DMS53 treated with DMSO at 0.1 percent for 48 hours (cell line): ENCODE measurements at regions not wholly inside any gene's neighbourhood (a gene's known extent, or its start where the extent isn't known, plus 50 kb on each side); places are given as distances from the start of the nearest gene placed in this dataset.

Source experiments
- DNase-seq: peaks from one replicate; lab custom pipeline; 2025; ENCODE audit not compliant: unreplicated experiment; lab: John Stamatoyannopoulos, UW

DNA sequence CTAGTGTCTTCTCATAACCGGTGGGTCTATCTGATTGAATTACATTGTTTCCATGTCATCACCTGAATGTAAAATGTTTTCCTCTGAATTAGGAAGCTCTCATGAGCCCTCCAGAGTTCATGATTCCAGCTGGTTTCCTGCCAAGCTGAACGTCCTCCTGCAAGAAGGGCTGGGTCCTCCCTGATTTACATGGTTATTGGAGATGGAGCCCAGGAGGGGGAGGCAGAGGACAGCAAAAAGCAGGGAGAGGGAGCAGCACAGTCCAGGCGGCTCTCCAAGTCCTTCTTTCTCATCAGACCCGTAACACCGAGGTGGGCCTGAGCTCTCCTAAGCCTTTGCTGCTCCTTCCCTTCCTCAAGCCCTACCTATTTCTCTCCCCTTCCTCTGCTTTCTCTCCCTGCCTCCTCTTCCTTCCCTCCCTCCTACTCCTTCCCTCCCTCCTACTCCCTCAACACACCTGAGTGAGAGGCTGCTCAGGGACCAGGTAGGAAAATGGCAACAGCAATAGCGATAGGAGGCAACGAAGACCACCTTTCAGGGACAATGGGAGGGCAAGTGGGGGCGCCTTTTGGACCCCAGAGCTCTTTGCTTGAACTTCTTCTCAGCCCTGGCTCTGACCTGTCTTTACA is 265.9 kb downstream of the PRDM2 start:
- peak; percentile 0 for DNase-seq

DNA sequence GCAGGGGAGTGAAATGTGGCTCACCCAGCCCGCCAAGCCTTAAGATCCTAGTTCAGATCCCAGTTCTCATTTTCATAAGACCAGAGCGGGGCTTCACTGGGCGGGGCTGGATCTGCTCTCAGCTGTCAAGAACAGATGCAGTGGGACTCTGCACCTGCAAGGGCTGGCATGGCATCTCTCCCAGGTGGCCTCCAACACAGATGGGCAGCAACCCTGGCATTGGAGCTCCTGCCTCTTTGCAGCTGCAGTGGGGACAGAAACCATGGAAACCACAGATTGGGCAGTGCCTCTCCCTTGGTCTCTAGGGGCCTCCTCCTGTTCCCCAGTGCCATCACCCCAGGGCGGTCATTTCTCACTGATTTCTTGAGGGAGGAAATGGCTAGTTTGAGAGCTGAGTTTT is 267.7 kb downstream of the PRDM2 start:
- DNase-seq = no peak

DNA sequence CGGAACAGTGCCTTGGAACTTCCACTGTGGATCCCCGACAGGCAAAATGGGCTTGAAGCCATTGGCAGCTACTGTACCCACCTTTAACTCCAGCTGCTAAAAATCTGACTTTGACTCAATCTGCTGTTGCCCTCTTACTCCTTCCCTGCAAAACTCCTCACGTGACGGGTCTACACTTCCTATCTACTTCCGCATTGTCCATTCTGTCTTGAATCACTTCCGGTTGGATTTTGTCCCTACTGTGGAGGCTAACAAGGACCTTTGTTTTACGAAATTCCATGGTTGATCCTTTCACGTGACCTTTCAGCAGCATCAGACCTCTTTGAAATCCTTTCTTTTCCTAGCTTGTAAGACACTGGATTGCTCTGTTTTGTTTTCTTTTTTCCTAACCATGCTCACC is 268.4 kb downstream of the PRDM2 start:
- no peak for DNase-seq

DNA sequence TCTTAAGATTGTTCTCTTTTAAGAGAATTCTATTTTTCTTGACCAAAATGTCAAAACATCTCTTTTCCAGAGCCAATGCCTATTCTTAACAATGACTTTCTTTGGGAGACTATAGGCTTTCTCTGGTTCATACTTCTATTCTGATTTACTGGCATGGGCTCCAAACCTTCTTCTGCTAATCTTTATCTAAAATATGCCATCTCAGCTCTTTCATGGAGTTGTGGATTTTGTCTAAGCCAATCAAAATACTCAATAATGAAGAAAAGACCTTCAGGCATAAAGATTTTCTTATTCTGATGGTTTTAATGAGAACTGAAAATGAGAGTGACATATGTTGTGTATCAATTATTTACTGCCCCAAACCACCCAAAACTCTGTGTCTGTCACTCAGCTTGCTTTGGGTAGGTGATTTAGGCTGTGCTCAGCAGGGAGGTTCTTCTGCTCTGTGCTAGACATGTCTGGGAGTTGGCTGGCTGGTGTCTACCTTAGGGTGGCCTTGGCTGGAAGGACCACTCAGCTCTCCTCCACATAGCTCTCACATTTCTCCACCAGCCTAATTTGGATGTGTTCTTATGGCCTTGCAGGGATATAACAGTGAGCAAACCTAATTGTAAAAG is 270.8 kb downstream of the PRDM2 start:
- DNase-seq = no peak

DNA sequence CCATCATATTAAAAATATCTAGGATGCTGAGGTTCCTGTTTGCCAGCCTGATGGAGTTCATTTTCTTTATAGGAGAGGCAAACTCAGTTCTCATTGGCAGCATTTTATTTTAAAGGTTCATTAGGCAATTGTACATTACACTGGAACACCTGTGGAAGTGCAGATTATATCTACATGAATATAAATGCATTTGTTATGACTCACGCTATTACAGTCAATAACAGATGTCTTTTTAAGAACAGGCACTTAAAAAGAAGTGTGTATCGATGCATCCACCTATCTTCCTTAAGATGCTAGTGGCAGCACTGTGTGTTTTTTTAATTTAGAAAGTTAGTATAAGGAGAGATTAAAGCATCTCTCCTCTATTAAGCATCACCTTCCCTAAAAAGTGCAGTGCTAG is 276.5 kb downstream of the PRDM2 start:
- no peak for DNase-seq

DNA sequence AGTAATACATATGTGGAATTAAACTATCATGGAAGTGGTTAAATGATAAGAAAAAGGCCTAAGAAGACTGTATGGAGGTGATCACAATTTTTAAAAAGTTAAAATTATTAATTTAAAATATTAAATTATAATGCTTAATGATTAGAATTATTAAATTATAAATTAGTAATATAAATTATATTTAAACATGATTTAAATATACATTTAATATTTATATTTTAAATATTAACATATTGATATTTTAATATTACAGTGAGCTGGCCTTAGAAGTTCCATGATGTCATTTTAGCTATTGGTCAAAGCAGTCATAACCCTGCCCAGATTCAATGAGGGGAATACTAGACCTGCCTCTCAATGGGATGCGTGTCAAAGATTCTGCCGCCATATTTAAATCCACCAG is 281.2 kb downstream of the PRDM2 start:
- DNase-seq = no peak

DNA sequence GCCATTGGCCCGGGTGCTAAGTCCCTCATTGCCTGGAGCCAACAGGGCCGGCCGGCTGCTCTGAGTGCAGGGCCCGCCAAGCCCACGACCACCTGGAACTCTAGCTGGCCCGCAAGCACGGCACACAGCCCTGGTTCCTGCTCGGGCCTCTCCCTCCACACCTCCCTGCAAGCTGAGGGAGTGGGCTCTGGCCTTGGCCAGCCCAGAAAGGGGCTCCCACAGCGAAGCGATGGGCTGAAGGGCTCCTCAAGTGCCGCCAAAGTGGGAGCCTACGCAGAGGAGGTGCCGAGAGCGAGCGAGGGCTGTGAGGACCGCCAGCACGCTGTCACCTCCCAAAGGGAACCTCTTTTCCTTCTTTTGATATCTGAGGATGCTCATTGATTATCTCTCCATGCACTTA is 283.4 kb downstream of the PRDM2 start:
- no peak for DNase-seq

DNA sequence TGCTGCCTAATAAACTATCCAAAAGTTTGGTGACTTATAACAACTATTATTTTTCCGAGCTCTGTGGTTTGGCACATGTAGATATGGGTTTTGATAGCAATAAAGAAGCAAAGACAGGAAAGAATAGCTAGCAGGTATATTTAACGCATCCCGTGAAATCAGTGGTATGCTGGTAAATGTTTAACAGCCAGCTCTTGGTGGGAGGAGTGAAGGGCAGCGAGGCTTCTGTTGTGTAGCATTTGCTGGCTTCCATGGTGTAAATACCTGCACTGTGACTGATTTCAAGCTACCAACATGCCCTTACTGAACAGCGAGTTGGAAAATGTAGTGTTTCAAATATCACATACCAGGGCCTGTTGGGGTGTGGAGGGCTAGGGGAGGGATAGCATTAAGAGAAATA is 291.0 kb downstream of the PRDM2 start:
- DNase-seq = no peak

DNA sequence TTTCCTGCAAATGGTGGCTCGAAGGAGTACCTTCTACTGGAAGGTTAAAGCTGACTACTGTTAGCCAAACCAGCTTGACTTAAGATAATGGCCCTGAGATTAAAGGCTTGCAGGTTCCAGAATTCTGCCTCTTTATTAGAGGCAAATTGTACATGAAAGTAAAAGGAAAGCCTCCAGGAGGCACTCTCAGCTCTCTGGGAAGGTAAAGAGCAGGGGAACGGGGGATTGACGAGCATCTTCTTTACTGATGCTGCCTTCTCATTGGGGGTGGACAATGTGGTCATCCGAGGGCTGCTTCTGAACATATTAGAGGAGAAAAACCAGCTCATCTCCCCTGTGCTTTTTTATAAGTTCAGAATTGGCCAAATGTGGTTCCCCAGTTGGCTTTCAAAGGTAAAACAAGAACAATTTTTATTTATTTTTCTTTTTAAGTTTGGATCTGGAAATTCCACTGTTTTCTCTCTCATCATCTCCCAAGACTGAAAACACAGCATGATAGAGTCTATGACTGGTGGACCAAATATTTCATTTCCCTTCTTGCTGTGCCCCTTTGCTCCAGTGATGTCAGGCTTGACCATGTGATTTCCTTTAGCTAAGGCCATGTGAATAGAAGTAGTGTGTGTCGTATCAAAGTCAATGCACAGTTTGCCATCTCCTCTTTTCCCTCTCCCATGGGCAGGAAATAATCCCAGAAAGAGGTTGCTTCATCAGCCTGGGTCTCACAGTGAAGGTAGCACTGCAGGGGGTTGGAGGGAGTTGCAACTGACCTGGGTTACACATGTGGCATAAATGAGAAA is 292.7 kb downstream of the PRDM2 start:
- no peak for DNase-seq

DNA sequence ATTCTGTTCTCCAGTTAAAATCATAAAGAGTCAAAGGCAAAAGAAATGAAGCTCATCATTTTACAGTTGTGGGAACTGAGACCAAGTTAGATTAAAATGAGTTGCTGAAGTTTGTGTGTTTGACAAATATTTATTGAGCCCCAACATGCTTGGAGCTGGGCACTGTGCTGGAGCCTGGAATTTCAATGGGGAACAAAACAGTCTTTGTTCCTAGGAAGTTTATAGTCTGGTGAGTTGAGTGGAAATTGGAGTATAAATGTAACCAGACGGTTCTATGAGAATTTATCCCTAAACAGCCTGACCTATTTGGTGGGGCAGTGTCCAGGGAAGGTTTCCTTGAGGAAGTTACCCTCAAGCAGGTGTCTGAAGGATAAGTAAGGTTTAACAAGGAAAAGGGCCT is 294.4 kb downstream of the PRDM2 start:
- no peak for DNase-seq

DNA sequence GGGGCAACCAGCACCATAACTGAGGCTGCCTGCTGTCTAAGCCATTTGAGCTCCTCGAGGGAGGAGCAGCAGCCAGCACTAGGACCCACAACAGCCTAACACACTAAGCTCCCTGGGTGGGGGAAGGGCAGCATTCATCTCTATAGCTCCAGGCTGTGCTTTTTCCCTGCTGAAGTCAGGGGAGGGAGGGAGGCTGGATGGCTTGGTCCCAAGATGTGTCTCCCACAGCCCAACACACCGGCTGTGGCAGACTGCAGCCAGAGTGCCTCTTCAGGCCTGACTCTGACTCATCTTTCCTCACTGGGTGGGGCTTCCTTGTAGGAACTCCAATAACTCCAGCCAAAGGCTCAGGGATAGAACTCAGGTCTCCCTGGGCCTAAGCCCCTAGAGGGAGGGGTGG is 296.3 kb downstream of the PRDM2 start:
- no peak for DNase-seq

DNA sequence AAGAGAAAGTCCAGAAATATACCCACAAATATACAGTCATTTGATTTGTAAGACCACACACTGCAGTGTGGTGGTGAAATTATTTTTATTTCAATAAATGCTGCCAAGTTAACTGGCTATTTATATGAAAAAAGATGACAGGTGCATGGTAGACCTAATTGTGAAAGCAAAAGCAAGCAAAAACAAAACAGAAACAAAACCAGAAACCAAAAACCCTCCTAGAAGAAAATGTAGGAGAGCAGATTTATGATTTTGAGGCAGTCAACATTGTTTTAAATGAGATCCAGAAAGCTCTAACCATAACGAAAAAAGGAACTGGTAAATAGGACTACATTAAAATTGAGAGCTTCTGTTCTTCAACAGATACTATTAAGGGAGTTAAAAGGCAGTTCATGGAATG is 303.6 kb downstream of the PRDM2 start:
- DNase-seq = no peak

DNA sequence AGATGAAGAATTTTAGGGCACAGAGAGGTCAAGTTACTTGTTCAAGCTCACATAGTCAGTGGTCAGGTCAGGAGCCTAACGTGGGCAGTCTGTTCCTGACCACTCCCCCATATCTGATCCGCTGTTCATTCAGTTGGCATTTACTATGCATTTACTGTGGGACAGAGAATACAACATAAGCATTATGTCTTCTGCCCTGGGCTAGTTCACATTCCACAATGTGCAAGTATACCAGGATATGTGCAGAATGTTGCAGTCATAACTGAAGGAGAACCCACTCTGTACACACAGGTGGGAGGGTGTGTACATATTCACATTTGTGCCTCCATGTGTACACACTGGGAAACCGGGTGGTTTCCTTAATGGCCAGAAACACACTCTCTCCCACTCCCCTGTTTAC is 309.6 kb downstream of the PRDM2 start:
- DNase-seq = no peak

DNA sequence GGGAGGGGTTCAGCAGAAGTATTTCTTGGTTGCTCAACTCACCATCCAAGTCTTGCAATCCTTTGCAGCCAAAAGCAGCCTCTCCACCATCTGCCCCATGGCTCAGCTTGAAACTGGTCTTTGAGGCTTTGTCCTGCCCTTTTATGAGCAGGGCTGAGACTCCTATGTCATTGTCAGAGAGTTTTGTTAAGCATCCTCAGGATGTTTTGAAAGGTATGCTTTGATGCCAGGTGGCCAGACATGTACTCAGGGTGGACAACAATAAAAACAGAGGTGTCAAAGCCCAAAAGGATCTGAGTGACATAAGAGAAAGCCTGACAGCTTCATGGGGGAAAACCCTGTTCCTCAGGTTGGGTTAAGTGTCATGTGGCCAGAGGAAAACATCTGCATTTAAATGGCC is 310.5 kb downstream of the PRDM2 start:
- DNase-seq = no peak

DNA sequence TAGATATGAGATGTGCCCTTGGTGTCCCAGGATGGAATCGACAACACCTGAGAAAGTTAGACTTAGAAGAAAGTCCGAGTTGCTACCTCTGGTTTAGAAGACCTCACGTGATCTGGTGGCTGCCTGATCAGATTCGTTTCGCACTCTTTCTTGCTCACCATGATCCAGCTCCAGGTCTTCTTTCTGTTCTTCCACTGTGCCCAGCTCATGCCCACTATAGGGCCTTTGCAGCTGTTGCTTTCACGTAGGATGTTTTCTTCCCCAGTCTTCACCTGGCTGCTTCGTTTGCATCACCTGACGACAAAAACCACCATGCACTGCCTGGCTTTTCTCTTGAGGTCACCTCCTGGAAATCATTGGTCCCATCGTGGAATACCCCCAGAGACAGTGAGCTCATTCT is 311.1 kb downstream of the PRDM2 start:
- DNase-seq = no peak

DNA sequence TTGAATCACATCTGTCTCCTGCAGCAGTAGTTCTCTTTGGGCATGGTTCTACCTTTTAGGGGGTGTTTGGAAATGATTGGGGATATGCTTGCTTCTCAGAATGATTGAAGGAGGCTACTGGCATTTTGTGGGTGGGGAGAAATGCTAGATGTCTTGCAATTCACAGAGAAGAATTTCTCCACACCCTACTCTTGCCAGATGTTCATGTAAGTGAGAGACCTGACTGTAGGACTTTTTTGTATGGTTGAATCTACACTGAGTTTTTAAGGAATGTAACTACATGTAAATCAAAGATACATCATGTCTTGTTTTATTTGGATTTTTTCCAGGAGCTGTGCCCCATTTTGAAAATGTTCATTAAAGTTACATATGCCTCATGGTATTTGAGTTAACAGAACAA is 311.9 kb downstream of the PRDM2 start:
- no peak for DNase-seq

DNA sequence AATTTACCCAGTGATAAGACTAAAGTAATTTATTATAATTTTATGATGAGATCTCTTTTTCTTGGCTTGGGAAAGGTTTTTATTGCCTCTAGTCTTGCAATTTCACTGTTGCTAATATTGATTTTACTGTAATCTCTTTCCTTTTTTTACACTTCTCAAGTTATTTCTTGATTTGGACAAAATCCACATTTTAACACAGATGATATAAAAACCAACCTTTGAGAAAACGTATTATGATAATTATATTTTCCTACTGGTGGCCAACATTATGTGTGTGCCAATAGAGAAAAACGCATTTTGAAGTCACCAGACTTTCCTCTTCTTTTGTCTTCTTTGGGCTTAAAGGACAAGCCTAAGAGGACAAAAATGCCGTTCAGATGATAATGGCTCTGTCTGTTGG is 314.9 kb downstream of the PRDM2 start:
- DNase-seq = no peak

DNA sequence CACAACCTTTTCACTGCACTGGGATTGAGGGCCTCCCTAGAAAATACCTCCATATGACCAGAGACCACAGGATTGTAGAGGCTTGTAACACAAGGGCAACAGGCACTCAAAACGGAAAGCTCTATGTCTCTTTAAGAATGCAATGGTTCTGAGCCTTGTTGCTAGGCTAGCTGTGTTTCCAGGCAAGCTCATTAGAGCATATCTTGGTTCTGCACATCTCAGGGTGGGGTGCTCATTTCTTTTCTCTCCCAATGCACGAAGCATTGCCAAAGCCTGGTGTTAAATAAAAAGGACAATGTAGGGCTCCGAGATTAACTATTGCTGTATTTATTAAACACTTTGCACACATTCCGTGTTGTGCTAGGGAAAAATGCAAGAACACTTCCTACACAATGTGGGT is 315.9 kb downstream of the PRDM2 start:
- DNase-seq = no peak

DNA sequence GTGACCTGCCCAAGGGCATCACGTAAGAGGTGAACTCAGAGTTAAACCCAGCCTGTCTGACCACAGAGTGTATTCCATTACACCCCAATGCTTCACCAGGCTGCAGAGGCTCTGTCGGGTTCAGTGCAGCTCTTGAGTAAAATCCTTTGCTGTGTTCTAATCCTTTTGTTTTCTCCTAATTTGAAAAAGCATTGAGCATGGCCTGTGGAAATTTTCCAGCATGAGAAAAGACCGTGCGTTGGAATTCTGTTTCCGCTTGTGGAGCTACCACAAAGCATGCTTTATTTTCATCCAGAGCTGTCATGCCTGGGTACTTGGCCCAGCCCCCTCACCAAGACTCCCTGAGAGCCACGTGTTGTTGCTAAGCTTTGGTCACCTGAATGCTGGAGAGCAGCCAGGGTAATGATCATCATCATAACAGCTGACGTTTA is 317.6 kb downstream of the PRDM2 start:
- no peak for DNase-seq

DNA sequence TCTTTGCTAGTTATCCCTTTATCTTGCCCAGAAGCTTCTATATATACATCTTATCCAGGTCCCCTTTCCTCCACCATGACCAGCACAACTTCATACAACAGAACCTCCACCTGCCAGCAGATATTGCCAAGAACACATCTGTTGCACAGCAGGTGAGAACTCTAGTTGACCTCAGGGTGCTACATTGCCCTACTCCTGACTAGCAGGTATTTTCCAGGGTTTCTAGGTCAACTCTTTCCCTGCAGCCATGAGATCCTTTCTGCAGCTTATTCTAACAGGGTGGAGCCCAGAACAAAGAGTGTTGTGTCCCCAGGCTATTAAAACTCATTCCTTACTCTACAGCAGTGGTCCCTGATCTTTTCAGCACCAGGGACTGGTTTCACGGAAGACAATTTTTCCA is 319.5 kb downstream of the PRDM2 start:
- no peak for DNase-seq

DNA sequence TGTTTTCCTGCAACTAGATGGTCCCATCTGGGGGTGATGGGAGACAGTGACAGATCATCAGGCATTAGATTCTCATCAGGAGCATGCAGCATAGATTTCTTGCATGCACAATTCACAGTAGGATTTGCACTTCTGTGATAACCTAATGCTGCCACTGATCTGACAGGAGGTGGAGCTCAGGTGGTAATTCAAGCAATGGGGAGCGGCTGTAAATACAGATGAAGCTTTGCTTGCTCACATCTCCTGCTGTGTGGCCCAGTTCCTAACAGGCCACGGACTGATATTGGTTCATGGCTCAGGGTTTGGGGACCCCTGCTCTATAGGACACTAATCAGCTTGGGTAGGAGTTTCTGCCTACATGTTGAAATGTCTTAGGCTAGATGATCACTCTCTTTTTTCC is 320.0 kb downstream of the PRDM2 start:
- DNase-seq = no peak

DNA sequence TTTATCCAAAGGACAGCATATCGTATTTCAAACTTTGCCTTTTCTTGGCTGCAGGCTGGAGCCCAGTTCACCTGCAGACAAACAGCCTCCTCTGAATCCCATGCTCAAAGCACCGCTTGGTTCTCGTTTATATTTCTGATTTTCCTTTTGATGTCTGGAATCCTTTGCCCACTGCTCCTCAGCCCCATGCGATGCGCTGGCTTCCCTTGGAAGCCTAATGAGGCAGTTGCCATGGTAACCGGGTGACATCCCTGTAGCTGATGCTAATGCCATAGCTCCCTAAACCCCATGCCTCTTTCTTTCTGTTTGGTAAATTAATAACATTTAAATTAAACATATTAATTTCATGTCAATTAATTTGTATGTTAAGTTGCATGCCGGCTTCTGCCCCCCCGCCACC is 327.1 kb downstream of the PRDM2 start:
- no peak for DNase-seq

DNA sequence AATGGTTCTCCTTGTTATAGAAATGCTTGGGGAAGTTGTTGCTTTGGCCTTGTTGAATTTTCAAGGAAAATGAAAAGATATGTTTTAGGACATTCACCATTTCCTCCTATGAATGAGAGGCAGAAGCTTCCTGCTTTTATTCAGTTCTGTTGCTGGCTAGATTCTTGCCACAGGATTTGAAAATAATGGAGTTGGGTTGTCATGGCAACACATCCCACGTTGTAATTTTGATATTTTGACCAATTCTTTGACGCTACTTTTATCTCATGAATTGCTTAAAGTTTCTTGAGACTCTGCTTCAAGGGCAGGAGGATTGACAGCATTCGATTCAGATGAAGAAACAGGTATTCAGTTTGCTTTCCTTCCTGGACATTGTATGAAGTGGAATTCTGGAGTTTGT is 331.5 kb downstream of the PRDM2 start:
- no peak for DNase-seq
